HG03103 (cell line): ENCODE measurements at regions not wholly inside any gene's neighbourhood (a gene's known extent, or its start where the extent isn't known, plus 50 kb on each side); places are given as distances from the start of the nearest gene placed in this dataset.
A peak's percentile ranks its signal among the peaks of the same experiment; 100 is the strongest.

Experiments used
- ATAC-seq: cut with Tn5 transposase; IDR thresholded peaks from one replicate; pipeline ENCODE4 v1.9.1; 2021; ENCODE audit warnings: low read depth; ENCODE audit not compliant: unreplicated experiment

GRCh38 chr2:129319422-129319717 is 660.1 kb upstream of the RAB6C start:
- ATAC-seq, result no peak

GRCh38 chr2:129320288-129320687 is 659.2 kb upstream of the RAB6C start:
- ATAC-seq, result no peak

- no peak for ATAC-seq
These were observed 655.1 kb upstream of the RAB6C start for GRCh38 chr2:129324349-129324748.

GRCh38 chr2:129325151-129325550 is 654.3 kb upstream of the RAB6C start:
- no peak for ATAC-seq

GRCh38 chr2:129329574-129329973 is 649.9 kb upstream of the RAB6C start:
- ATAC-seq, result no peak

- ATAC-seq, result no peak
These were observed 649.0 kb upstream of the RAB6C start for GRCh38 chr2:129330504-129330903.

- no peak for ATAC-seq
These were observed 647.8 kb upstream of the RAB6C start for GRCh38 chr2:129331638-129332037.

- ATAC-seq, result no peak
These were observed 645.3 kb upstream of the RAB6C start for GRCh38 chr2:129334128-129334527.

GRCh38 chr2:129334696-129335410 is 644.6 kb upstream of the RAB6C start:
- no peak for ATAC-seq

- ATAC-seq, result no peak
These were observed 643.2 kb upstream of the RAB6C start for GRCh38 chr2:129336276-129336675.

GRCh38 chr2:129337076-129337475 is 642.4 kb upstream of the RAB6C start:
- ATAC-seq, result no peak

- ATAC-seq, result no peak
These were observed 633.9 kb upstream of the RAB6C start for GRCh38 chr2:129345540-129345939.

GRCh38 chr2:129347486-129348217 is 631.8 kb upstream of the RAB6C start:
- ATAC-seq, result peak; percentile 97

- ATAC-seq, result no peak
These were observed 624.8 kb upstream of the RAB6C start for GRCh38 chr2:129354631-129355030.

- no peak for ATAC-seq
These were observed 617.8 kb upstream of the RAB6C start for GRCh38 chr2:129361688-129362087.

GRCh38 chr2:129366263-129366662 is 613.2 kb upstream of the RAB6C start:
- no peak for ATAC-seq

GRCh38 chr2:129367107-129367506 is 612.4 kb upstream of the RAB6C start:
- no peak for ATAC-seq

GRCh38 chr2:129369437-129369836 is 610.0 kb upstream of the RAB6C start:
- ATAC-seq, result no peak

- ATAC-seq, result no peak
These were observed 605.0 kb upstream of the RAB6C start for GRCh38 chr2:129374452-129374851.

- no peak for ATAC-seq
These were observed 603.6 kb upstream of the RAB6C start for GRCh38 chr2:129375632-129376425.

GRCh38 chr2:129376426-129377077 is 602.9 kb upstream of the RAB6C start:
- ATAC-seq, result no peak
